GM23338 (cell line): ENCODE measurements at regions not wholly inside any gene's neighbourhood (a gene's known extent, or its start where the extent isn't known, plus 50 kb on each side); places are given as distances from the start of the nearest gene placed in this dataset.

Experiments used
- ATAC-seq: fragments of 200-7000 bp; cut with Tn5 transposase; 3 replicates; pipeline ENCODE4 v1.9.1; 2020
- DNase-seq: peaks from one replicate; pipeline ENCODE4 v3.0.0-alpha.2; 2015; ENCODE audit warnings: low spot score
- H2AFZ ChIP-seq: fragments of 200-600 bp; sonication (generic); 2 replicates; pipeline ENCODE4 v1.8.0; 2016; ENCODE audit warnings: antibody characterized with exemption, mild to moderate bottlenecking, moderate library complexity
- H3F3A ChIP-seq: fragments of 200-600 bp; sonication (generic); replicated peaks from 2 replicates; pipeline ENCODE4 v1.8.0; 2017; ENCODE audit warnings: antibody characterized with exemption, mixed run types, low read depth
- H3K27ac ChIP-seq: fragments of 200-600 bp; sonication (generic); 2 replicates; pipeline ENCODE4 v1.6.1; 2016; ENCODE audit warnings: low read depth
- H3K27me3 ChIP-seq: fragments of 200-600 bp; sonication (generic); 2 replicates; pipeline ENCODE4 v1.8.0; 2016; ENCODE audit warnings: mild to moderate bottlenecking, mixed run types, moderate library complexity; ENCODE audit not compliant: insufficient read depth
- H3K36me3 ChIP-seq: fragments of 200-600 bp; sonication (generic); 2 replicates; pipeline ENCODE4 v1.8.0; 2016; ENCODE audit warnings: mild to moderate bottlenecking; ENCODE audit not compliant: insufficient read depth
- H3K4me1 ChIP-seq: fragments of 200-600 bp; sonication (generic); 2 replicates; pipeline ENCODE4 v1.8.0; 2016; ENCODE audit warnings: mild to moderate bottlenecking, moderate library complexity; ENCODE audit not compliant: insufficient read depth
- H3K4me2 ChIP-seq: fragments of 200-600 bp; sonication (generic); 2 replicates; pipeline ENCODE4 v1.7.1; 2017; ENCODE audit warnings: mixed run types
- H3K4me3 ChIP-seq: fragments of 200-600 bp; sonication (generic); 2 replicates; pipeline ENCODE4 v1.6.1; 2016; ENCODE audit warnings: mixed run types
- H3K79me2 ChIP-seq: fragments of 200-600 bp; sonication (generic); replicated peaks from 2 replicates; pipeline ENCODE4 v1.8.0; 2017; ENCODE audit warnings: mild to moderate bottlenecking; ENCODE audit not compliant: insufficient read depth
- H3K9me2 ChIP-seq: fragments of 200-600 bp; sonication (generic); 2 replicates; pipeline ENCODE4 v1.8.0; 2017; ENCODE audit not compliant: insufficient read depth
- H4K20me1 ChIP-seq: fragments of 200-600 bp; sonication (generic); replicated peaks from 2 replicates; pipeline ENCODE4 v1.8.0; 2017; ENCODE audit warnings: mild to moderate bottlenecking; ENCODE audit not compliant: insufficient read depth
- H3K27ac Mint-ChIP-seq: 2 replicates; pipeline ENCODE4 v1.8.0; 2020; ENCODE audit warnings: inconsistent platforms, mild to moderate bottlenecking, moderate library complexity, mixed read lengths
- H3K27me3 Mint-ChIP-seq: 3 replicates; pipeline ENCODE4 v1.8.0; 2022; ENCODE audit warnings: low read depth, mild to moderate bottlenecking, moderate library complexity, mixed read lengths, inconsistent platforms; ENCODE audit not compliant: insufficient read depth, poor library complexity
- H3K36me3 Mint-ChIP-seq: 3 replicates; pipeline ENCODE4 v1.8.0; 2021; ENCODE audit warnings: low read depth, mild to moderate bottlenecking, inconsistent platforms, moderate library complexity, mixed read lengths
- H3K4me1 Mint-ChIP-seq: 3 replicates; pipeline ENCODE4 v1.8.0; 2020; ENCODE audit warnings: mild to moderate bottlenecking, inconsistent platforms, mixed read lengths
- H3K4me3 Mint-ChIP-seq: 3 replicates; pipeline ENCODE4 v1.8.0; 2021; ENCODE audit warnings: moderate library complexity, mild to moderate bottlenecking, inconsistent platforms, mixed read lengths
- H3K9me3 Mint-ChIP-seq: 3 replicates; pipeline ENCODE4 v1.8.0; 2020; ENCODE audit warnings: moderate library complexity, mild to moderate bottlenecking, inconsistent platforms, mixed read lengths
- CREB1 ChIP-seq: fragments of 250-450 bp; sonication (Bioruptor Pico); IDR thresholded peaks from 2 replicates; pipeline ENCODE4 v1.5.0; 2020; ENCODE audit warnings: low read depth, mild to moderate bottlenecking, moderate library complexity
- CTCF ChIP-seq, 2 experiments: fragments of 200-600 bp in 1 of 2; sonication (generic) in 1 of 2; conservative IDR thresholded peaks; 2 replicates each; pipeline versions ENCODE4 v1.5.1 to v1.6.1; 2016 to 2017; ENCODE audit warnings: antibody characterized with exemption in 2 of 2, low read depth in 2 of 2, mild to moderate bottlenecking in 2 of 2, moderate library complexity in 1 of 2
- ETS1 ChIP-seq: IDR thresholded peaks from 2 replicates; pipeline ENCODE4 v1.6.1; 2016; ENCODE audit warnings: antibody characterized with exemption
- JUNB ChIP-seq: IDR thresholded peaks from one replicate; pipeline ENCODE4 v1.6.1; 2016; ENCODE audit warnings: antibody characterized with exemption; ENCODE audit not compliant: unreplicated experiment
- NANOG ChIP-seq: IDR thresholded peaks from 2 replicates; pipeline ENCODE4 v1.6.1; 2016; ENCODE audit warnings: antibody characterized with exemption, borderline replicate concordance
- ZNF114 ChIP-seq: fragments of 250-450 bp; sonication (Bioruptor Pico); IDR thresholded peaks from 2 replicates; pipeline ENCODE4 v1.5.0; 2020; ENCODE audit warnings: mild to moderate bottlenecking, moderate library complexity
- ZNF331 ChIP-seq: fragments of 250-450 bp; sonication (Bioruptor Pico); IDR thresholded peaks from 2 replicates; pipeline ENCODE4 v1.5.0; 2020; ENCODE audit warnings: low read depth, mild to moderate bottlenecking, moderate library complexity
- TF ChIP-seq, protein P1 (sequence below): IDR thresholded peaks from one replicate; pipeline ENCODE4 v1.6.1; 2018; ENCODE audit warnings: antibody characterized with exemption; ENCODE audit not compliant: unreplicated experiment

GRCh38 chr6:21842875-21843645, 249.5 kb downstream of the SOX4 start:
- peak overlapping the region; percentile 9 for H3K27ac Mint-ChIP-seq
- no peak for DNase-seq

DNA sequence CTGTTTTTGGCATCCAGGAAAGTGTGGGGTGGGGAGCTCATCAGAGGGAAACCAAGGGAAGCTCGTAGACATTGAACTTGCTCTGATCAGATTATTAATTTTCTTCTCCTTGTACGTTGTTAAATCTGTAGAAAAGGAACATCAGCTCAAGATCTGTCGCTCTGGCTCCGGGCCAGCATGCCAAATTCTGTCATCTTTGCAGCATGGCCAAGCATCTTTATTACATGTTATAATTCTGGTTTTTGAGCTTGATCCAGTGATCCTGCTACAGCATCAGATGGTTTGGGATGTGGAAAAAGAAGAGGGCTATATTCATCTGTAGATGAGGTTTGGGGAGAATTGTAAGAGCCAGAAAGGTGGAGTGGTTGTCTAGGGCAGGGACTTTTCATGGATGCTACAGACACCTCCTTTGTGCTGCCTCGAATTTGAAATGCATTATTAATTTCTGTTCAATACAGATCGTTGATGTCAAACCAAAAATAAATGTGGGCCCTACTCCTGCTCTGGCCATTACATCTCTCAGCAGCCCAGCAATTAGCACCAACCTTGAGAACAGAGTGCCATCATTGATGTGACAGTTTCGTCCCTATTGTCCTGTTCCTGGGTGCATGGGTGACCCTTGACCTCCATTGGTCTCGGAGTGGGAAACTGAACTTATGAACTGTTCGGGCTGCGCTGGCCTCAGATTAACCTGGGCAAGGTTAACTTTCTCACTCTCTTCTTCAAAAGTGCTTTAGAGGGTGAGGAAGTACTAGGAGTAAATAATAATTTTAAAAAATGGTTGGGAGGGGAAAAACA, 250.8 kb downstream of the SOX4 start:
- H2AFZ ChIP-seq: no peak overlapping the region
- H3K27ac Mint-ChIP-seq: no peak overlapping the region
- H3K36me3 ChIP-seq: no peaks in the 10 kb centered on the region
- H3F3A ChIP-seq: peaks cover 12% of the 10 kb centered on the region; the same call in 1 of the 2 replicates
- H3K79me2 ChIP-seq: peaks cover 94% of the 10 kb centered on the region
- peak overlapping the region; percentile 49 for H3K4me2 ChIP-seq
- ATAC-seq: no peak
- no peaks in the 10 kb centered on the region for H3K27me3 ChIP-seq
- no peak overlapping the region; the same call in 2 of the 3 replicates for H3K4me3 Mint-ChIP-seq
- no peak for TF ChIP-seq ETS1
- no peak for TF ChIP-seq ZNF331 (CRISPR knock-in tag)
- TF ChIP-seq, protein P1, sequence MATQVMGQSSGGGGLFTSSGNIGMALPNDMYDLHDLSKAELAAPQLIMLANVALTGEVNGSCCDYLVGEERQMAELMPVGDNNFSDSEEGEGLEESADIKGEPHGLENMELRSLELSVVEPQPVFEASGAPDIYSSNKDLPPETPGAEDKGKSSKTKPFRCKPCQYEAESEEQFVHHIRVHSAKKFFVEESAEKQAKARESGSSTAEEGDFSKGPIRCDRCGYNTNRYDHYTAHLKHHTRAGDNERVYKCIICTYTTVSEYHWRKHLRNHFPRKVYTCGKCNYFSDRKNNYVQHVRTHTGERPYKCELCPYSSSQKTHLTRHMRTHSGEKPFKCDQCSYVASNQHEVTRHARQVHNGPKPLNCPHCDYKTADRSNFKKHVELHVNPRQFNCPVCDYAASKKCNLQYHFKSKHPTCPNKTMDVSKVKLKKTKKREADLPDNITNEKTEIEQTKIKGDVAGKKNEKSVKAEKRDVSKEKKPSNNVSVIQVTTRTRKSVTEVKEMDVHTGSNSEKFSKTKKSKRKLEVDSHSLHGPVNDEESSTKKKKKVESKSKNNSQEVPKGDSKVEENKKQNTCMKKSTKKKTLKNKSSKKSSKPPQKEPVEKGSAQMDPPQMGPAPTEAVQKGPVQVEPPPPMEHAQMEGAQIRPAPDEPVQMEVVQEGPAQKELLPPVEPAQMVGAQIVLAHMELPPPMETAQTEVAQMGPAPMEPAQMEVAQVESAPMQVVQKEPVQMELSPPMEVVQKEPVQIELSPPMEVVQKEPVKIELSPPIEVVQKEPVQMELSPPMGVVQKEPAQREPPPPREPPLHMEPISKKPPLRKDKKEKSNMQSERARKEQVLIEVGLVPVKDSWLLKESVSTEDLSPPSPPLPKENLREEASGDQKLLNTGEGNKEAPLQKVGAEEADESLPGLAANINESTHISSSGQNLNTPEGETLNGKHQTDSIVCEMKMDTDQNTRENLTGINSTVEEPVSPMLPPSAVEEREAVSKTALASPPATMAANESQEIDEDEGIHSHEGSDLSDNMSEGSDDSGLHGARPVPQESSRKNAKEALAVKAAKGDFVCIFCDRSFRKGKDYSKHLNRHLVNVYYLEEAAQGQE: no peak
- H3K9me3 Mint-ChIP-seq: no peaks in the 10 kb centered on the region
- peaks cover 80% of the 10 kb centered on the region for H3K4me1 Mint-ChIP-seq
- peaks cover 17% of the 10 kb centered on the region for H4K20me1 ChIP-seq
- H3K4me3 ChIP-seq: no peak overlapping the region
- peaks cover 30% of the 10 kb centered on the region for H3K36me3 Mint-ChIP-seq
- H3K27me3 Mint-ChIP-seq: peaks cover 11% of the 10 kb centered on the region
- peaks cover 70% of the 10 kb centered on the region for H3K4me1 ChIP-seq
- DNase-seq: no peak
- H3K27ac ChIP-seq: peak overlapping the region; percentile 60; the same call in 1 of the 2 replicates
- H3K9me2 ChIP-seq: no peaks in the 10 kb centered on the region

More at GRCh38 chr6:21842875-21843645, 249.5 kb downstream of the SOX4 start:
- Mint-ChIP-seq H3K4me3 (no peak overlapping the region), H3K4me1 (peaks cover 74% of the 10 kb centered on the region), H3K9me3 (no peaks in the 10 kb centered on the region), H3K27me3 (peaks cover 10% of the 10 kb centered on the region), H3K36me3 (peaks cover 22% of the 10 kb centered on the region)
- Histone ChIP-seq H3F3A (0 out of 2 replicates have a peak, but pooled peaks cover 5% of the 10 kb centered on the region), H3K4me3 (no peak overlapping the region), H3K9me2 (no peaks in the 10 kb centered on the region), H3K27me3 (no peaks in the 10 kb centered on the region), H3K4me1 (peaks cover 63% of the 10 kb centered on the region), H3K27ac (peak overlapping the region; percentile 1; the same call in 1 of the 2 replicates), H2AFZ (no peak overlapping the region), H4K20me1 (peaks cover 17% of the 10 kb centered on the region), H3K36me3 (no peaks in the 10 kb centered on the region), H3K79me2 (peaks cover 97% of the 10 kb centered on the region), H3K4me2 (0 out of 2 replicates have a peak overlapping the region, but pooled peaks have one; percentile 21)
- no peak for ATAC-seq
- TF ChIP-seq NANOG (no peak), JUNB (no peak), ZNF114 (CRISPR knock-in tag) (no peak), CTCF (conservative IDR thresholded peaks at IDR 0.05; ENCODE audit: low read depth in 2 of 2) (no peak), CREB1 (CRISPR knock-in tag) (no peak)
